H9 (cell line): ENCODE measurements at regions not wholly inside any gene's neighbourhood (a gene's known extent, or its start where the extent isn't known, plus 50 kb on each side); places are given as distances from the start of the nearest gene placed in this dataset.

Experiments
- DNase-seq: peaks from one replicate; pipeline ENCODE4 v3.0.0-alpha.2; 2017
- H2AFZ ChIP-seq: one replicate; pipeline ENCODE4 v1.6.1; 2013; ENCODE audit warnings: mild to moderate bottlenecking, low read length, control low read depth, moderate library complexity
- H2AK5ac ChIP-seq: 2 replicates; pipeline ENCODE4 v1.6.1; 2013; ENCODE audit warnings: low read length, control low read depth, mixed read lengths; ENCODE audit not compliant: insufficient read length
- H2BK120ac ChIP-seq: one replicate; pipeline ENCODE4 v1.6.1; 2013; ENCODE audit warnings: low read depth, mild to moderate bottlenecking, low read length, control low read depth, inconsistent platforms; ENCODE audit not compliant: poor library complexity, severe bottlenecking
- H2BK12ac ChIP-seq: 2 replicates; pipeline ENCODE4 v1.6.1; 2013; ENCODE audit warnings: low read length, control low read depth, mixed read lengths, low read depth; ENCODE audit not compliant: insufficient read length
- H2BK15ac ChIP-seq: 2 replicates; pipeline ENCODE4 v1.6.1; 2013; ENCODE audit warnings: low read depth, low read length, control low read depth
- H2BK20ac ChIP-seq: one replicate; pipeline ENCODE4 v1.6.1; 2013; ENCODE audit warnings: low read depth, mild to moderate bottlenecking, low read length, control low read depth, inconsistent platforms; ENCODE audit not compliant: poor library complexity, severe bottlenecking
- H2BK5ac ChIP-seq: 2 replicates; pipeline ENCODE4 v1.6.1; 2013; ENCODE audit warnings: low read length, control low read depth, mixed read lengths; ENCODE audit not compliant: insufficient read length
- H3K14ac ChIP-seq: 2 replicates; pipeline ENCODE4 v1.6.1; 2013; ENCODE audit warnings: low read length, control low read depth; ENCODE audit not compliant: insufficient read depth
- H3K18ac ChIP-seq: 2 replicates; pipeline ENCODE4 v1.6.1; 2013; ENCODE audit warnings: low read depth, mild to moderate bottlenecking, mixed read lengths, low read length, control low read depth; ENCODE audit not compliant: insufficient read length
- H3K23ac ChIP-seq: 2 replicates; pipeline ENCODE4 v1.6.1; 2013; ENCODE audit warnings: low read length, control low read depth, mixed read lengths, low read depth; ENCODE audit not compliant: insufficient read length
- H3K23me2 ChIP-seq: 2 replicates; pipeline ENCODE4 v1.6.1; 2013; ENCODE audit warnings: low read depth, mild to moderate bottlenecking, mixed read lengths, low read length, control low read depth; ENCODE audit not compliant: insufficient read length, poor library complexity, severe bottlenecking
- H3K27ac ChIP-seq: 2 replicates; pipeline ENCODE4 v1.5.1; 2013; ENCODE audit warnings: low read length, control low read depth, mixed read lengths, low read depth; ENCODE audit not compliant: insufficient read length
- H3K27me3 ChIP-seq: 2 replicates; pipeline ENCODE4 v1.6.1; 2013; ENCODE audit warnings: low read length, control low read depth, inconsistent platforms; ENCODE audit not compliant: insufficient read depth
- H3K4ac ChIP-seq: 2 replicates; pipeline ENCODE4 v1.6.1; 2013; ENCODE audit warnings: low read depth, mild to moderate bottlenecking, control low read depth, inconsistent platforms, low read length, moderate library complexity
- H3K4me1 ChIP-seq: 2 replicates; pipeline ENCODE4 v1.6.1; 2013; ENCODE audit warnings: low read length, control low read depth, inconsistent platforms; ENCODE audit not compliant: insufficient read depth
- H3K4me2 ChIP-seq: 2 replicates; pipeline ENCODE4 v1.6.1; 2013; ENCODE audit warnings: low read length, control low read depth, mixed read lengths; ENCODE audit not compliant: insufficient read length, insufficient read depth
- H3K56ac ChIP-seq: 2 replicates; pipeline ENCODE4 v1.6.1; 2013; ENCODE audit warnings: low read depth, mild to moderate bottlenecking, mixed read lengths, low read length, control low read depth; ENCODE audit not compliant: insufficient read length
- H3K79me1 ChIP-seq: 2 replicates; pipeline ENCODE4 v1.6.1; 2013; ENCODE audit warnings: low read depth, mild to moderate bottlenecking, moderate library complexity, low read length, control low read depth, inconsistent platforms; ENCODE audit not compliant: insufficient read depth, poor library complexity, severe bottlenecking
- H3K79me2 ChIP-seq: 2 replicates; pipeline ENCODE4 v1.6.1; 2013; ENCODE audit warnings: low read length, control low read depth, inconsistent platforms; ENCODE audit not compliant: insufficient read depth
- H3K9ac ChIP-seq: 2 replicates; pipeline ENCODE4 v1.6.1; 2013; ENCODE audit warnings: low read length, control low read depth, mixed read lengths; ENCODE audit not compliant: insufficient read length; ENCODE audit errors: extremely low read depth
- H3K9me3 ChIP-seq: one replicate; pipeline ENCODE4 v1.6.1; 2013; ENCODE audit warnings: low read depth, low read length, inconsistent platforms; ENCODE audit not compliant: control insufficient read depth
- H3T11ph ChIP-seq: one replicate; pipeline ENCODE4 v1.6.1; 2013; ENCODE audit warnings: mild to moderate bottlenecking, low read length, control low read depth, inconsistent platforms
- H4K20me1 ChIP-seq: one replicate; pipeline ENCODE4 v1.6.1; 2013; ENCODE audit not compliant: control insufficient read depth, insufficient read length, insufficient read depth
- H4K5ac ChIP-seq: 2 replicates; pipeline ENCODE4 v1.6.1; 2013; ENCODE audit warnings: low read depth, mild to moderate bottlenecking, mixed read lengths, low read length, control low read depth; ENCODE audit not compliant: insufficient read length
- H4K8ac ChIP-seq: replicated peaks from 2 replicates; pipeline ENCODE4 v1.6.1; 2013; ENCODE audit warnings: low read length, control low read depth, mixed read lengths, low read depth; ENCODE audit not compliant: insufficient read length
- H4K91ac ChIP-seq: 2 replicates; pipeline ENCODE4 v1.6.1; 2013; ENCODE audit warnings: low read depth, mild to moderate bottlenecking, moderate library complexity, mixed read lengths, low read length, control low read depth; ENCODE audit not compliant: insufficient read length
- H3K27ac Mint-ChIP-seq, 3 experiments: 2 replicates in 2 of 3; 3 replicates in 1 of 3; pipeline ENCODE4 v1.8.0; 2020 to 2021; ENCODE audit warnings: mixed read lengths in 3 of 3, mild to moderate bottlenecking in 1 of 3, moderate library complexity in 1 of 3
- H3K27me3 Mint-ChIP-seq: 2 replicates; pipeline ENCODE4 v1.8.0; 2021; ENCODE audit warnings: low read depth, mild to moderate bottlenecking, moderate library complexity, mixed read lengths
- H3K36me3 Mint-ChIP-seq, 3 experiments: 2 replicates in 2 of 3; 3 replicates in 1 of 3; pipeline ENCODE4 v1.8.0; 2020 to 2021; ENCODE audit warnings: low read depth in 3 of 3, mixed read lengths in 3 of 3; ENCODE audit not compliant: insufficient read depth in 1 of 3
- H3K4me1 Mint-ChIP-seq, 2 experiments: 2 replicates each; pipeline ENCODE4 v1.8.0; 2020; ENCODE audit warnings: mixed read lengths in 2 of 2
- H3K4me3 Mint-ChIP-seq, 2 experiments: 2 replicates in 1 of 2; 3 replicates in 1 of 2; pipeline ENCODE4 v1.8.0; 2020 to 2021; ENCODE audit warnings: mild to moderate bottlenecking in 2 of 2, mixed read lengths in 2 of 2, moderate library complexity in 1 of 2
- H3K9me3 Mint-ChIP-seq, 2 experiments: 2 replicates in 1 of 2; 3 replicates in 1 of 2; pipeline ENCODE4 v1.8.0; 2020; ENCODE audit warnings: mild to moderate bottlenecking in 2 of 2, mixed read lengths in 2 of 2, moderate library complexity in 1 of 2
- CTCF ChIP-seq: fragments of 200-600 bp; sonication (generic); conservative IDR thresholded peaks from 3 replicates; pipeline ENCODE4 v1.8.0; 2021; ENCODE audit warnings: antibody characterized with exemption, mild to moderate bottlenecking

DNA sequence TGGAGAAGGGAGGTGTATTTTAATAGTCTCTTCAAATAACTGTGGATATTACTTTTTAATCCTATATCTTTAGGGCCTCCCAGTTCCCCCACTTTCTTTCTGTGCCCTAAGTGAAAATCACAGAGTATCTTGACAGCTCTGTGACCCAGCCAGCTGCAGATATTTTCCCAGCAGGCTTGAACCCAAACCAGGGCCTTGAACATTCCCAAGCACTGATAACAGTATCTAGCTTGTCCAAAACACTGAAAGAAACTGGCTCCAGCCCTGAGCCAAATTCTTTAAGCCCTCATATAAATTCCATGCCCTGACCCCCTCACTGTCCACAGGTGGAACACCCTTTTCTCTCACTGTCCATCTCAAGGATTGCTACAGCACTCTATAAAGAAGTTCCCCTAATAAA, 388.1 kb upstream of the CHAC2 start:
- no peak for TF ChIP-seq CTCF
- Mint-ChIP-seq H3K4me3 (no peak overlapping the region), H3K4me1 (no peaks in the 10 kb centered on the region), H3K27me3 (no peaks in the 10 kb centered on the region), H3K36me3 (peaks cover 0 to 4% (median 0%) of the 10 kb centered on the region in 3 experiments; a peak in 1 of 7 replicates), H3K9me3 (peaks cover 2 to 5% of the 10 kb centered on the region in 2 experiments; a peak in 2 of 5 replicates), H3K27ac (no peak overlapping the region)
- no peaks in the 10 kb centered on the region for H3K27me3 ChIP-seq
- no peaks in the 10 kb centered on the region for H3K9me3 ChIP-seq
- no peak overlapping the region for H2BK20ac ChIP-seq
- no peak overlapping the region for H2AK5ac ChIP-seq
- no peak overlapping the region for H3K23ac ChIP-seq
- H3K79me1 ChIP-seq, result no peaks in the 10 kb centered on the region
- H3K56ac ChIP-seq, result no peak overlapping the region
- H3K14ac ChIP-seq, result no peak overlapping the region
- H4K91ac ChIP-seq, result no peak overlapping the region
- no peaks in the 10 kb centered on the region for H3K4me1 ChIP-seq
- H2BK5ac ChIP-seq, result no peak overlapping the region
- no peak overlapping the region for H3K4me2 ChIP-seq
- no peaks in the 10 kb centered on the region for H4K20me1 ChIP-seq
- no peaks in the 10 kb centered on the region for H3K23me2 ChIP-seq
- H3K9ac ChIP-seq, result no peak overlapping the region
- H3T11ph ChIP-seq, result no peak overlapping the region
- no peak overlapping the region for H2BK12ac ChIP-seq
- no peak overlapping the region for H3K27ac ChIP-seq
- H4K8ac ChIP-seq, result no peak overlapping the region
- H2AFZ ChIP-seq, result no peak overlapping the region
- H2BK120ac ChIP-seq, result no peak overlapping the region
- H3K4ac ChIP-seq, result no peak overlapping the region
- H3K79me2 ChIP-seq, result no peaks in the 10 kb centered on the region
- no peak overlapping the region for H2BK15ac ChIP-seq
- no peak overlapping the region for H3K18ac ChIP-seq
- no peak for DNase-seq
- H4K5ac ChIP-seq, result no peak overlapping the region
